HepG2 (cell line): ENCODE measurements at regions not wholly inside any gene's neighbourhood (a gene's known extent, or its start where the extent isn't known, plus 50 kb on each side); places are given as distances from the start of the nearest gene placed in this dataset.

Experiments used
- DBP ChIP-seq: sonication (generic); formaldehyde crosslinking; IDR thresholded peaks from 2 replicates; pipeline ENCODE4 v1.4.0; 2020; ENCODE audit warnings: missing genetic modification reagents; ENCODE audit errors: not compliant biosample characterization
- E2F5 ChIP-seq: sonication (generic); formaldehyde crosslinking; conservative IDR thresholded peaks from 2 replicates; pipeline ENCODE4 v1.4.0; 2020; ENCODE audit warnings: missing genetic modification reagents
- GZF1 ChIP-seq: sonication (generic); formaldehyde crosslinking; IDR thresholded peaks from 2 replicates; pipeline ENCODE4 v1.5.1; 2020; ENCODE audit warnings: mild to moderate bottlenecking, missing genetic modification reagents
- IKZF1 ChIP-seq: fragments of 450-650 bp; IDR thresholded peaks from 2 replicates; pipeline ENCODE4 v1.7.1; 2016
- KLF15 ChIP-seq: sonication (generic); formaldehyde crosslinking; IDR thresholded peaks from 2 replicates; pipeline ENCODE4 v1.8.1; 2023; ENCODE audit warnings: borderline replicate concordance, mild to moderate bottlenecking, inconsistent platforms, missing genetic modification reagents, mixed read lengths
- MBD4 ChIP-seq: IDR thresholded peaks from 2 replicates; pipeline ENCODE4 v1.6.1; 2012; ENCODE audit warnings: low read length, inconsistent platforms, borderline replicate concordance
- MXI1 ChIP-seq: IDR thresholded peaks from 3 replicates; pipeline ENCODE4 v1.6.1; 2012; ENCODE audit warnings: low read depth, low read length, inconsistent platforms, borderline replicate concordance
- SYNCRIP ChIP-seq: fragments of 200-400 bp; formaldehyde crosslinking; IDR thresholded peaks from 2 replicates; pipeline ENCODE4 v1.6.1; 2018; ENCODE audit warnings: mild to moderate bottlenecking, low read depth, low read length; ENCODE audit not compliant: insufficient read depth
- ZBED4 ChIP-seq: sonication (generic); formaldehyde crosslinking; IDR thresholded peaks from 2 replicates; pipeline ENCODE4 v1.4.0; 2020; ENCODE audit warnings: missing genetic modification reagents, borderline replicate concordance
- ZBTB10 ChIP-seq: sonication (generic); formaldehyde crosslinking; IDR thresholded peaks from 2 replicates; pipeline ENCODE4 v1.4.0; 2020; ENCODE audit warnings: missing genetic modification reagents, borderline replicate concordance
- ZBTB7A ChIP-seq: sonication (generic); formaldehyde crosslinking; IDR thresholded peaks from 2 replicates; pipeline ENCODE4 v1.8.0; 2022; ENCODE audit warnings: mild to moderate bottlenecking, missing genetic modification reagents
- ZFP36L2 ChIP-seq: sonication (generic); formaldehyde crosslinking; IDR thresholded peaks from 2 replicates; pipeline ENCODE4 v1.4.0; 2020; ENCODE audit warnings: missing genetic modification reagents
- ZNF18 ChIP-seq: sonication (generic); formaldehyde crosslinking; IDR thresholded peaks from 2 replicates; pipeline ENCODE4 v1.8.0; 2022; ENCODE audit warnings: mild to moderate bottlenecking, missing genetic modification reagents; ENCODE audit not compliant: insufficient replicate concordance
- ZNF605 ChIP-seq: sonication (generic); formaldehyde crosslinking; IDR thresholded peaks from 2 replicates; pipeline ENCODE4 v1.8.0; 2022; ENCODE audit warnings: mild to moderate bottlenecking, missing genetic modification reagents

GRCh38 chr20:37627060-37627766 is 66.6 kb upstream of the CTNNBL1 start (continued):
- TF ChIP-seq DBP = peak; percentile 99
- peak; percentile 98 for TF ChIP-seq E2F5 (CRISPR knock-in tag)
- TF ChIP-seq ZBED4 (CRISPR knock-in tag) = peak; percentile 99
- no peak for TF ChIP-seq MBD4
- peak; percentile 99 for TF ChIP-seq ZFP36L2 (CRISPR knock-in tag)
- TF ChIP-seq ZNF18 = peak; percentile 97
- peak; percentile 65; the same call in 1 of the 3 replicates for TF ChIP-seq MXI1
- peak; percentile 99 for TF ChIP-seq KLF15
- peak; percentile 99 for TF ChIP-seq ZNF605 (CRISPR knock-in tag)
- peak; percentile 99 for TF ChIP-seq ZBTB7A (CRISPR knock-in tag)
- no peak for TF ChIP-seq SYNCRIP
- peak; percentile 99 for TF ChIP-seq ZBTB10 (CRISPR knock-in tag)
- no peak for TF ChIP-seq IKZF1
- peak; percentile 95 for TF ChIP-seq GZF1 (CRISPR knock-in tag)
